ENCODE measurements at regions not wholly inside any gene's neighbourhood (a gene's known extent, or its start where the extent isn't known, plus 50 kb on each side); places are given as distances from the start of the nearest gene placed in this dataset.
"Not testable (repeated sequence)": the region's sequence is repeated elsewhere in the genome, so short reads cannot be mapped to it uniquely, and the experiment has no call there.

DNA sequence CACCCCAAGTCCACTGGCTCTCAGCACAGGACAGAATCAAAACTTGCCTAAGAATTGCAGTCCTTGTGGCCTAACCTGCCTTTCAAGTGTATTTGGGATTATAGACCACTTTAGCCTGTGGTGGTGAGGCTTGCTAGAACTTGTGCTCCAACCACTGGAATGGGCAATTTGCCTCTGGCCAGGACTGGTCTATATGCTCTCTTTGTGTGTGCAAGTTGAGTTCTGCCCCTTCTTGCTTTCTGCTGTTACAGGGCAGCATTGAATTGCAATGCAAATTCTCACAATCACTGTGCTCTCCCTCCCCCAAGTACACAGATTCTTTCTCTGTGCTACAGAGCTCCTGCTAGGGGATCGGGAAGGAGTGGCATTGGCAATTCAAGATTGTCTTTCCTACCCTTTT, 233.6 kb upstream of the DIPK2B start:
- no peak for DNase-seq (ENCODE audit: low read depth in 2 of 2, low spot score in 1 of 2)

DNA sequence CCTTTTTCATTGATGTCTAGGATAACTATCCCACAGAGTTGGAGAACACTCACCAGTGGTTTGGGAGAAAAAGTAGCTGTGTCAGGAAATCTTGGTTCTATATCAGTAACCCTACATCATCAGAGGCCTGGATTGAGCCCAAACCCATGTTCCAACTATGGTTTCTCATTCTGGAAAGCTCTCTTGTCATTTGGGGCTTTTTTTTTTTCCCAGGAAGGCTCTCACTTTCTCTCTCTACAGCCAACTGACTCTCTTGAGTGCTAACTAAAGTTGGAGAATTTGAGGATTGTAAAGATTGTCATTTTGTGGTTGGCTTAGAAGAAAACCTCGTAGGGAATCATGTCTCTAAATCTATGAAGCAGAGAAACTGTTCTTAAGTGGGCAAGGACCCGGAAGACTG, 228.2 kb upstream of the DIPK2B start:
- DNase-seq (ENCODE audit: low read depth in 2 of 2, low spot score in 1 of 2): no peak

DNA sequence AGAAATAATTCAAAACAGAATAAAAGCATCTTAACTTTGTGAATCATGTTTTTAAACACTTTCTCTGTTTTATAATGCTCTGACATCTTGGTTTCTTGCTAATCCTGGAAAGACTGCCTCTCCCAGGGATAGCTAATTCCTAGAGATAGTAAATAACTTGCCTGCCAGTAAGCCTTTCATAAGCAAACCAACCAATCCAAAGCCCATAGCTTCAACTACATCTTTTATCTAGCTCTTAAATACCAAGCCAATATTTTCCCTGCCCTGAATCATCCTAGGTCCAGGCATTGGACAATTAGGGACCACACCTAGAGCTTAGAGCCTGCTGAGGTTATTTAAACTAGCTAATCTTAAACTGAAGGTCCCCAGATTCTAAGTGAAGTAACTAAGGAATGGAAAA, 223.7 kb upstream of the DIPK2B start:
- DNase-seq (ENCODE audit: low read depth in 2 of 2, low spot score in 1 of 2): no peak

DNA sequence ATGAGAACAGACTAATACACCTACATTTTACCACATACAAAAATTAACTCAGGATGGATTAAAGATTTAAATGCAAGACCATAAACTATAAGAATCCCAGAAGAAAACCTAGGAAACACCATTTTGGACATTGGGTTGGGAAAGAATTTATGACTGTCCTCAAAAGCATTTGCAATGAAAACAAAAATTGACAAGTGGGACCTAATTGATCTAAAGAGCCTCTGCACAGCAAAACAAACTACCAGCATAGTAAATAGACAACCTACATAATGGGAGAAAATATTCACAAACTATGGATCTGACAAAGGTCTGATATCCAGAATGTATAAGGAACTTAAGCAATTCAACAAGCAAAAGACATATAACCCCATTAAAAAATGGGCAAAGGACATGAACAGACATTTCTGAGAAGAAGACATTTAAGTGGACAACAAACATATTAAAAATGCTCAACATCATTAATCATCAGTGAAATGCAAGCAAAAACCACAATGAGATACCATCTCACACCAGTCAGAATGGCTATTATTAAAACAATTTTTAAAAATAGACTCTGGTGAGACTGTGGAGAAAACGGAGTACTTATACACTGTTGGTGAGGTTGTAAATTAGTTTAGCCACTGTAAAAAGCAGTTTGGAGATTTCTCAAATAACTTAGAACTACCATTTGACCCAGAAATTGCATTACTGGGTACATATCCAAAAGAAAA, 221.7 kb upstream of the DIPK2B start:
- DNase-seq (ENCODE audit: low read depth in 2 of 2, low spot score in 1 of 2): no peak

GRCh38 chrX:45421806-45422205, 221.1 kb upstream of the DIPK2B start:
- no peak for DNase-seq (ENCODE audit: low read depth in 2 of 2, low spot score in 1 of 2)

DNA sequence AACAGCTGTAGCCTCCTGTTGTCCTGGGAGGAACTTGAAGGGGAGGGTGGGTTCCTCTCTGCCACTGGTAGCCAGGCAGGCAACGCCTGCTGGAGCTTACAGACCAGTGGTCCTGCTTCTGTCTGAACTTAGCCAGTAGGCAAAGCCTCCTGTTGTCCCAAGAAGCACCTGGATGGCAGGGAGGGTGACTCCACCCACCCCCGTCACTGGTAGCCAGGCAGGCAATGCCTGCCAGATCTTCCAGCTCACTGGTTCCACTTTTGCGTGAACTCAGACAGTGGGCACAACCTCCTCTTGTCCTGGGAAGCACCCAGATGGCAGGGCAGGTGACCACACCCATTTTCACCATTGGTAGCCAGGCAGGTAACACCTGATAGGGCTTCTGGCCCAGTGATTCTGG, 203.5 kb upstream of the DIPK2B start:
- no peak for DNase-seq (ENCODE audit: low read depth in 2 of 2, low spot score in 1 of 2)

GRCh38 chrX:45401923-45402322, 201.2 kb upstream of the DIPK2B start:
- no peak for DNase-seq (ENCODE audit: low read depth in 2 of 2, low spot score in 1 of 2)

- DNase-seq (ENCODE audit: low read depth in 2 of 2, low spot score in 1 of 2): not testable (repeated sequence)
Measured at GRCh38 chrX:45400951-45401725, 200.5 kb upstream of the DIPK2B start.

GRCh38 chrX:45400027-45400779, 199.5 kb upstream of the DIPK2B start:
- no peak for DNase-seq (ENCODE audit: low read depth in 2 of 2, low spot score in 1 of 2)

DNA sequence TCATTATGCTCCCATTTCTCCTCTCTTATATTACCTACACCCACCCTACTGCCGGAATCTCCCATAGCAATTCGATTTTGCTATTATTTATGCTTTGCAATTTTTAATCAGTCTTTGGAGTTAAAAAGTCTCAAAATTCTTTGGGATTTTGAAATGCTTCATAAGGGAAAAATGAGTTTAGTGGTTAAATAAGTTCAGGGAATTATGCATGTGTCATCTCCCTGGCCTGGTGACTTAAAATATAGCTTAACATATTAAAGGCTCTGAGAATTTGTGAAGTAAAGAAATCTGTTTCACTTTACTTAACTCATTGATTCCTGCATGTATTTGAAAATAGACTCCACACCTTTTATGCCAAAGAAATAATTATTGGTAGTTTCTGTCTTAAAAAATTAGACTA, 185.1 kb upstream of the DIPK2B start:
- no peak for DNase-seq (ENCODE audit: low read depth in 2 of 2, low spot score in 1 of 2)

- no peak for DNase-seq (ENCODE audit: low read depth in 2 of 2, low spot score in 1 of 2)
Measured at GRCh38 chrX:45381841-45382240, 181.2 kb upstream of the DIPK2B start.

DNA sequence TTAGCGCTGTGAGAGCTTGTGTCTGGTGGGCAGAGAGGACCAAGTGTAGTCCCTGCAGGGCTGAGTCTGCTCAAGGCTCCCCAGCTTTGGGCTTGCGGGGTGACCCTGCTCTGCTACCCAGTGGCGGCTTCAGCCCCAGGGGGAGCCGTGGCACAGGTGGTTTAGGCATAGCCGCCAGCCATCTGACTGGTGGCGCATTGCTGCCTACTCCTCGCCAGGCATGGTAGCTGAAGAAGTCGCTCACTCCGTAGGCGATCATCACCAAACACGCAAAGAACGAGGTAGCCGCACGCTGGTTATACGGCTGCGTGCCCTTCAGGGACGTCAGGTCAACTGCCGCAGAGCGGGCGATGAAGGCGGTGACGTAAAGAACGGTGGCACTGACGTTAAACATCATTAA, 180.7 kb upstream of the DIPK2B start:
- DNase-seq (ENCODE audit: low read depth in 2 of 2, low spot score in 1 of 2): no peak

DNA sequence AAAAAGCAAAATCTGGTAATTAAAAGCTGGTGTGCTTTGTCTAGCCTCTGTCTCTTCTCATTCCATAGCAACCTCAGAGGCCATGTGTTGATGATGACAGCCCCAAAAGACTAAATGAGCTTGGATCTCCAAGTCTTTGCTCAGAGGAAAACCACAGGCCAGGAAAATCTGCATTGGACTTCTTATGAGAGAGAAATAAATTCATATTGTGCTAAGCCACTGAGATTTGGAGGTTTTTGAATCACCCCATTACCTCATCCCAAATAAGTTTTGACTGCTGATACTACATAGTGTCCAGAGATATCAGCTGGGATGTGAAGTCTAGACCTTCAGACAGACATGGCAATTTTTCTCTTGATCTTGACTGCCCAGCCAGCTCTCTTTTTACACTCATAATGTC, 178.6 kb upstream of the DIPK2B start:
- no peak for DNase-seq (ENCODE audit: low read depth in 2 of 2, low spot score in 1 of 2)

GRCh38 chrX:45372151-45372550, 171.5 kb upstream of the DIPK2B start:
- DNase-seq (ENCODE audit: low read depth in 2 of 2, low spot score in 1 of 2): no peak

DNA sequence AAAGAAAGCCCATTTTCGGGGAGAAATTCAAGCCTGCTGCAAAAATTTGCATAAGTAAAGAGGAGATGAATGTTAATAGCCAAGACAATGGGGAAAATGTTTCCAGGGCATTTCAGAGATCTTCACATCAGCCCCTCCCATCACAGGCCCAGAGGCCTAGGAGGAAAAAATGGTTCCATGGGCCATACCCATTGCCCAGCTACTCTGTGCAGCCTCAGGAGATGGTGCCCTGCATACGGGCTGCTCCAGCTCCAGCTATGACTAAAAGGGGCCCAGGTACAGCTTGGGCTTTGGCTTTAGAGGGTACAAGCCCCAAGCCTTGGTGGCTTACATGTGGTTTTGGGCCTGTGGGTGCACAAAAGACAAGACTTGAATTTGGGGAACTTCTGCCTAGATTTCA, 168.0 kb upstream of the DIPK2B start:
- no peak for DNase-seq (ENCODE audit: low read depth in 2 of 2, low spot score in 1 of 2)

DNA sequence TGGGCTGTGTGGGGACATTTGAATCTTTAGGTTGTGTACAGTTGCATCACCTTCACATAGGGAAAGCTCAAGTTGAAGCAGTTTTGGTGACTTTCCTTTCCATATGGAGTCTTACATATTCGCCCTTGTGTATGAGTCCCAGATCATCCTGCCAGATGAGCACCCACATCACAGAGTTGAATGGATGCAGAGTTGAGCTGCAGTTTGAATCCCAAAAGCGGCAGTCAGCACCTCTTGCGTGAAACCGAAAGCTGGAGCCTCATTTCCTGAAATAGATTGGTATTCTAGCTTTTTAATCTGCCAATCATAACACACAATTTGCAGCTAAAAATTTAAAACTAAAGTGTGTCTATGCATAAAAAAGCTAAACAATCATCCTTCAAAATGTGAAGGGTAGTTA, 162.9 kb upstream of the DIPK2B start:
- no peak for DNase-seq (ENCODE audit: low read depth in 2 of 2, low spot score in 1 of 2)

DNA sequence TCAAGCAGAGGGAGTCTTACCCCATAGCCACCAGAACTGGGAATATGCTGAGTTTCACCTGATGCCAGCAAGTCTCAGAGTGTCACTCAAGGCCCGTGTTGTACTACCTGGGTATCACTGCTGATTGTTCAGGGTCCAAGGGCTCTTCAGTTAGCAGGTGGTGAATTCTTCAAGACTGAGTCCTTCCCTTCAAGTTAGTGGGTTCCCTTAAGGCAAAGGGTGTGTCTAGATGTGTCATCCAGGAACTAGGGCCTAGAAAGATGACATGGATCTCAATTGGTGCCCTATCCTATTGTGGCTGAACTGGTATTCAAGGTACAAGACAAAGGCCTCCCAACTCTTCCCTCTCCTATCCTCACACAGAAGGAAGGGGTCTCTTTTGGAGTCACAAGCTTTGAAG, 159.9 kb upstream of the DIPK2B start:
- DNase-seq (ENCODE audit: low read depth in 2 of 2, low spot score in 1 of 2): no peak

GRCh38 chrX:45358392-45358791, 157.7 kb upstream of the DIPK2B start:
- no peak for DNase-seq (ENCODE audit: low read depth in 2 of 2, low spot score in 1 of 2)

- DNase-seq (ENCODE audit: low read depth in 2 of 2, low spot score in 1 of 2): no peak
Measured at GRCh38 chrX:45353456-45353855, 152.8 kb upstream of the DIPK2B start.

GRCh38 chrX:45352611-45353010, 151.9 kb upstream of the DIPK2B start:
- DNase-seq (ENCODE audit: low read depth in 2 of 2, low spot score in 1 of 2): no peak

DNA sequence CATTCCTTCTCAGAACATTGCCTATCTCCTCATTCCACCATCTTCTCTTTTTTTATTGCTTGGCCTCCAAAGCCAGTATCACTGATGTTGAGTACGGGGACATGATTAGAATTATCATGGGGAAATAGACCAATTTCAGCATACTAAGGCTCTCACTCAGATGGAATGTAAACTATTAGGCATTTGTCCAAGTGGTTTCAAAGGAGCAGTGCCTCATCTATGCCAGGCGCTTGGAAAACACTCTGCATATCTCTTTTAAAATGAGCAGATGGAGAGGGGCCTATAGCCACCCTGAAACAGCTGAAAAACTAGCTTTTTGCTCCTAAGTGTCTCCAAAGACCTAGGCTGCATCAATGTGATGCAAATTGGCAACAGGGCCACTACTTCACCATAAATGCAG, 150.8 kb upstream of the DIPK2B start:
- no peak for DNase-seq (ENCODE audit: low read depth in 2 of 2, low spot score in 1 of 2)

DNA sequence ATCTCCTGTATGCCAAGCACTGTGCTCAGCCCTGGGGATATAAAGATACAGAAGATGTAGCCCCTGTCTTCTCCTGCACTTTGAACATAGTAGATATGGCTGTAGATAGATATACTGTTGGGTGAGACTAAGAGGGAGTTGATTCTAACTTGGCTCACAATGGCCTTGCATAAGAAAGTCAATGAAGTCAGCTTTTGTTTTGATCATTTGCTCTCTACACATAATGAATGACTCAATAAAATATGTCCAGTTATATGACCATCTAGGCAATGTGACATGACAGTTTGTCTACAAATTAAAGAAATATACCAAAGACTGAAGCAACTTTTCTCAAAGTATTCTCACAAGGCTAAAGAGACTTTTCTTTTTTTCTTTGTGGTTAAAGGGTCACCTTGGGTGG, 147.6 kb upstream of the DIPK2B start:
- no peak for DNase-seq (ENCODE audit: low read depth in 2 of 2, low spot score in 1 of 2)
